ENCODE measurements at regions not wholly inside any gene's neighbourhood (a gene's known extent, or its start where the extent isn't known, plus 50 kb on each side); places are given as distances from the start of the nearest gene placed in this dataset.

GRCh38 chr20:37598575-37599342 is 71.1 kb upstream of the BLCAP start:
- Histone ChIP-seq H3K27me3 (peaks cover 73% of the 10 kb centered on the region), H3K4me3 (ENCODE audit: low read depth in 1 of 2, low read length in 1 of 2) (no peak overlapping the region), H3K9me3 (no peaks in the 10 kb centered on the region), H3K36me3 (no peaks in the 10 kb centered on the region), H3K4me1 (ENCODE audit: control insufficient read depth in 1 of 2, insufficient read depth in 1 of 2, low read depth in 1 of 2, low read length in 1 of 2) (no peaks in the 10 kb centered on the region), H3K27ac (no peak overlapping the region)
- TF ChIP-seq, protein P1, sequence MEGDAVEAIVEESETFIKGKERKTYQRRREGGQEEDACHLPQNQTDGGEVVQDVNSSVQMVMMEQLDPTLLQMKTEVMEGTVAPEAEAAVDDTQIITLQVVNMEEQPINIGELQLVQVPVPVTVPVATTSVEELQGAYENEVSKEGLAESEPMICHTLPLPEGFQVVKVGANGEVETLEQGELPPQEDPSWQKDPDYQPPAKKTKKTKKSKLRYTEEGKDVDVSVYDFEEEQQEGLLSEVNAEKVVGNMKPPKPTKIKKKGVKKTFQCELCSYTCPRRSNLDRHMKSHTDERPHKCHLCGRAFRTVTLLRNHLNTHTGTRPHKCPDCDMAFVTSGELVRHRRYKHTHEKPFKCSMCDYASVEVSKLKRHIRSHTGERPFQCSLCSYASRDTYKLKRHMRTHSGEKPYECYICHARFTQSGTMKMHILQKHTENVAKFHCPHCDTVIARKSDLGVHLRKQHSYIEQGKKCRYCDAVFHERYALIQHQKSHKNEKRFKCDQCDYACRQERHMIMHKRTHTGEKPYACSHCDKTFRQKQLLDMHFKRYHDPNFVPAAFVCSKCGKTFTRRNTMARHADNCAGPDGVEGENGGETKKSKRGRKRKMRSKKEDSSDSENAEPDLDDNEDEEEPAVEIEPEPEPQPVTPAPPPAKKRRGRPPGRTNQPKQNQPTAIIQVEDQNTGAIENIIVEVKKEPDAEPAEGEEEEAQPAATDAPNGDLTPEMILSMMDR (IDR thresholded peaks at IDR 0.05) = no peak

DNA sequence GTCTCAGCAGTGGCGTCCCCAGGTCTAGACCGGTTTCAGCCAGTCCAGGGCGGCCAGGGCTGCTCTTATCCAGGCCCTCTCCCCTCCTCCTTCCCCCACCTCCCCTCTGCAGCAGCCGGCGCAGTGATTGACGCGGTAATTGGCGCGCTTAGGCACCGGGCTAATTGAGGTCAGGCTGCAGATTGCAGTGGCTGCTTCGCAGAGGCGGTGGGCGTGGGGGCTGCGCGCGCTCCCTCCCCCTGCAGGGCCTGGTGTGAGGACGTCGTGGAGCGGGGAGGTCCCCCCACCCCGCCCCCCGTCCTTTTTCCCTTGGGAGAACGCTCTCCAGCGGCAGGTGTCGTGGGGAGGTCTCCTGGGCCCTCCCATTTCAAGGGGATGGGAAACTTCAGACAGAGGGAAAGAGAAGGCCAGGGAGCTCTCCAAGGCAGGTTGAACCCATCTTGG is 70.4 kb upstream of the BLCAP start:
- no peaks in the 10 kb centered on the region for H3K4me1 ChIP-seq (ENCODE audit: control insufficient read depth in 1 of 2, insufficient read depth in 1 of 2, low read depth in 1 of 2, low read length in 1 of 2)
- peaks cover 80% of the 10 kb centered on the region for H3K27me3 ChIP-seq
- no peaks in the 10 kb centered on the region for H3K36me3 ChIP-seq
- H3K4me3 ChIP-seq (ENCODE audit: low read depth in 1 of 2, low read length in 1 of 2) = no peak overlapping the region
- no peak overlapping the region for H3K27ac ChIP-seq
- no peaks in the 10 kb centered on the region for H3K9me3 ChIP-seq
- TF ChIP-seq, protein P1 (IDR thresholded peaks at IDR 0.05) = no peak

GRCh38 chr20:37596890-37597536 is 69.3 kb upstream of the BLCAP start:
- H3K4me3 ChIP-seq (ENCODE audit: low read depth in 1 of 2, low read length in 1 of 2) = no peak overlapping the region
- no peaks in the 10 kb centered on the region for H3K4me1 ChIP-seq (ENCODE audit: control insufficient read depth in 1 of 2, insufficient read depth in 1 of 2, low read depth in 1 of 2, low read length in 1 of 2)
- peaks cover 84% of the 10 kb centered on the region for H3K27me3 ChIP-seq
- H3K27ac ChIP-seq = no peak overlapping the region
- H3K9me3 ChIP-seq = no peaks in the 10 kb centered on the region
- no peaks in the 10 kb centered on the region for H3K36me3 ChIP-seq
- TF ChIP-seq, protein P1 (IDR thresholded peaks at IDR 0.05) = no peak

DNA sequence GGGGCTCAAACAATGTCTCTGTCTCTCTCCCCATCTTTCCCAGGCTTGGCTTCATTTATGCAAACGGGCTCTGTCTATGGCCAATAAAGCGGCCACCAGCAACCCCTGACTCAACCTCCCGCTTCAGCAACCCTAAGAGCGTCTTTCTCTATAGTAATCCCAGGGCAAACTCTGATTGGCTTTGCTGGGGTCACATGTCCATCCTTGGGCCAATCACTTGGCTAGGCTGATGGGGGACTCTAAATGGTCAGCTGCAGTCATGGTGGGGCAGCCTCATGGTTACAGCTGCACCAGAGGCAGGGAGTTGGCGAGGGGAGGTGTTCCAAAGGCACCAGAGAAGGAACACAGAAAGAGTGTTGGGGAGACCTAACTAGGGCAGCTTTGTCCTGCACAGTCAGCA is 68.5 kb upstream of the BLCAP start:
- H3K36me3 ChIP-seq = no peaks in the 10 kb centered on the region
- H3K4me1 ChIP-seq (ENCODE audit: control insufficient read depth in 1 of 2, insufficient read depth in 1 of 2, low read depth in 1 of 2, low read length in 1 of 2) = no peaks in the 10 kb centered on the region
- H3K27me3 ChIP-seq = peaks cover 86% of the 10 kb centered on the region
- H3K4me3 ChIP-seq (ENCODE audit: low read depth in 1 of 2, low read length in 1 of 2) = no peak overlapping the region
- no peak overlapping the region for H3K27ac ChIP-seq
- no peaks in the 10 kb centered on the region for H3K9me3 ChIP-seq
- TF ChIP-seq, protein P1 (IDR thresholded peaks at IDR 0.05) = no peak

- Histone ChIP-seq H3K27ac (no peak overlapping the region), H3K27me3 (peaks cover 74% of the 10 kb centered on the region), H3K36me3 (no peaks in the 10 kb centered on the region), H3K4me3 (ENCODE audit: low read depth in 1 of 2, low read length in 1 of 2) (no peak overlapping the region), H3K9me3 (no peaks in the 10 kb centered on the region), H3K4me1 (ENCODE audit: control insufficient read depth in 1 of 2, insufficient read depth in 1 of 2, low read depth in 1 of 2, low read length in 1 of 2) (no peaks in the 10 kb centered on the region)
- TF ChIP-seq, protein P1 (IDR thresholded peaks at IDR 0.05) = no peak
Observed at GRCh38 chr20:37593710-37594109, 66.0 kb upstream of the BLCAP start.
